ENCODE measurements at regions not wholly inside any gene's neighbourhood (a gene's known extent, or its start where the extent isn't known, plus 50 kb on each side); places are given as distances from the start of the nearest gene placed in this dataset.

DNA sequence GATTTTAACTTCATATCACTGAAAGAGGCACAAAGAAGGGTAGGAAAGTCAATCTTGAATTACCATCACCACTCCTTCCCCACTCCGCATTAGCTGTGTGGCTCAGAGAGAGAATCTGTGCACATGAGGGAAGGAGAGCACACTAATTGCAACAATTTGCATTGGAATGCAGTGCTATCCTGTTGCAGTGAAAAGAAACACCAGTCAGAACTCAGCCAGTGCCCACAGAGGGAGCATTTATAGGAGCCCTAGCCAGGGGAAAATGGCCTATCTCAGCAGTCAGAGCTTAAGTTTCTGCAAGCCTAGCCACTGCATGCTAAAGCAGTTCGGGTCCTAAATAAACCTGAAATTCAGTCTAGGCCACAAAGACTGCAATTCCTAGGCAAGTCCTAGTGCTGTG is 159.4 kb upstream of the AR start:
- Mint-ChIP-seq H3K4me3 (no peak overlapping the region), H3K27me3 (no peaks in the 10 kb centered on the region), H3K36me3 (ENCODE audit: low read depth) (no peaks in the 10 kb centered on the region), H3K27ac (no peak overlapping the region), H3K4me1 (ENCODE audit: low read depth) (no peaks in the 10 kb centered on the region), H3K9me3 (peaks cover 10% of the 10 kb centered on the region)
- H3K9me3 ChIP-seq (ENCODE audit: control insufficient read depth in 1 of 2, insufficient read depth in 1 of 2, low read length in 2 of 2), result peaks cover 0 to 7% of the 10 kb centered on the region in 2 experiments
- H3K4me3 ChIP-seq (ENCODE audit: low read length), result no peak overlapping the region
- no peak for DNase-seq
- no peaks in the 10 kb centered on the region for H3K36me3 ChIP-seq (ENCODE audit: insufficient read depth, low read length)
- ATAC-seq (ENCODE audit: poor library complexity), result no peak
- no peaks in the 10 kb centered on the region for H3K4me1 ChIP-seq (ENCODE audit: insufficient read depth, low read length)
- intact Hi-C loops (cut with DNase I, micrococcal nuclease), result no loop called here
- TF ChIP-seq, protein P1, sequence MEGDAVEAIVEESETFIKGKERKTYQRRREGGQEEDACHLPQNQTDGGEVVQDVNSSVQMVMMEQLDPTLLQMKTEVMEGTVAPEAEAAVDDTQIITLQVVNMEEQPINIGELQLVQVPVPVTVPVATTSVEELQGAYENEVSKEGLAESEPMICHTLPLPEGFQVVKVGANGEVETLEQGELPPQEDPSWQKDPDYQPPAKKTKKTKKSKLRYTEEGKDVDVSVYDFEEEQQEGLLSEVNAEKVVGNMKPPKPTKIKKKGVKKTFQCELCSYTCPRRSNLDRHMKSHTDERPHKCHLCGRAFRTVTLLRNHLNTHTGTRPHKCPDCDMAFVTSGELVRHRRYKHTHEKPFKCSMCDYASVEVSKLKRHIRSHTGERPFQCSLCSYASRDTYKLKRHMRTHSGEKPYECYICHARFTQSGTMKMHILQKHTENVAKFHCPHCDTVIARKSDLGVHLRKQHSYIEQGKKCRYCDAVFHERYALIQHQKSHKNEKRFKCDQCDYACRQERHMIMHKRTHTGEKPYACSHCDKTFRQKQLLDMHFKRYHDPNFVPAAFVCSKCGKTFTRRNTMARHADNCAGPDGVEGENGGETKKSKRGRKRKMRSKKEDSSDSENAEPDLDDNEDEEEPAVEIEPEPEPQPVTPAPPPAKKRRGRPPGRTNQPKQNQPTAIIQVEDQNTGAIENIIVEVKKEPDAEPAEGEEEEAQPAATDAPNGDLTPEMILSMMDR (IDR thresholded peaks at IDR 0.05), result no peak
- ChIA-PET CTCF (no interaction called here), POLR2A (no interaction called here)
- H3K27me3 ChIP-seq (ENCODE audit: control insufficient read depth in 1 of 2, insufficient read depth in 2 of 2, low read length in 2 of 2), result no peaks in the 10 kb centered on the region
- H3K27ac ChIP-seq (ENCODE audit: low read depth in 1 of 2, low read length in 2 of 2), result no peak overlapping the region

DNA sequence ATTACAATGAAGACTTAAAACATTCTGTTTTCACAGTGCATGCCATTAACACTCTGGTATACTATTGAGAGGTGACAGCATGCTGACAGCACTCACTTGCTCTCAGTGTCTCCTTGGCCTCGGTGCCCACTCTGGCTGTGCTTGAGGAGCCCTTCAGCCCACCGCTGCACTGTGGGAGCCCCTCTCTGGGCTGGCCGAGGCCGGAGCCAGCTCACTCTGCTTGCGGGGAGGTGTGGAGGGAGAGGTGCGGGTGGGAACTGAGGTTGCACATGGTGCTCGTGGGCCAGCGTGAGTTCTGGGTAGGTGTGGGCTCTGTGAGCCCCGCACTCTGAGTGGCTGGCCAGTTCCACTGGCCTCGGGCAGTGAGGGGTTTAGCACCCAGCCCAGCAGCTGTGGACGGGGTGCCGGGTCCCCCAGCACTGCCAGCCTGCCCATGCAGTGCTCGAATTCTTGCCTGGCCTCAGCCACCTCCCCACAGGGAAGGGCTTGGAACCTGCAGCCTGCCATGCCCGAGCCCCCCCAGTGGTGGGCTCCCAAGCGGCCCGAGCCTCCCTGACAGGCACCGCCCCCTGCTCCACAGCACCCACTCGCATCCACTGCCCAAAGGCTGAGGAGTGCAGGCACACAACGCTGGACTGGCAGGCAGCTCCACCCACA is 135.3 kb upstream of the AR start:
- H3K9me3 ChIP-seq (ENCODE audit: control insufficient read depth in 1 of 2, insufficient read depth in 1 of 2, low read length in 2 of 2), result peaks cover 0 to 12% of the 10 kb centered on the region in 2 experiments
- no peaks in the 10 kb centered on the region for H3K4me1 Mint-ChIP-seq (ENCODE audit: low read depth)
- no peaks in the 10 kb centered on the region for H3K36me3 Mint-ChIP-seq (ENCODE audit: low read depth)
- no peak overlapping the region for H3K27ac Mint-ChIP-seq
- no peaks in the 10 kb centered on the region for H3K27me3 ChIP-seq (ENCODE audit: control insufficient read depth in 1 of 2, insufficient read depth in 2 of 2, low read length in 2 of 2)
- intact Hi-C loops (cut with DNase I, micrococcal nuclease), result no loop called here
- H3K36me3 ChIP-seq (ENCODE audit: insufficient read depth, low read length), result no peaks in the 10 kb centered on the region
- no peaks in the 10 kb centered on the region for H3K27me3 Mint-ChIP-seq
- no peaks in the 10 kb centered on the region for H3K4me1 ChIP-seq (ENCODE audit: insufficient read depth, low read length)
- DNase-seq, result no peak
- ATAC-seq (ENCODE audit: poor library complexity), result no peak
- ChIA-PET CTCF (interaction anchor here (1.4 kb wide), 1 partner anchor 24 kb away, joined by 3 read pairs; no protein-coding TSS in a partner anchor), POLR2A (no interaction called here)
- TF ChIP-seq, protein P1 (IDR thresholded peaks at IDR 0.05), result no peak
- no peak overlapping the region for H3K4me3 ChIP-seq (ENCODE audit: low read length)
- no peak overlapping the region for H3K4me3 Mint-ChIP-seq
- no peak overlapping the region for H3K27ac ChIP-seq (ENCODE audit: low read depth in 1 of 2, low read length in 2 of 2)
- peaks cover 3% of the 10 kb centered on the region for H3K9me3 Mint-ChIP-seq

DNA sequence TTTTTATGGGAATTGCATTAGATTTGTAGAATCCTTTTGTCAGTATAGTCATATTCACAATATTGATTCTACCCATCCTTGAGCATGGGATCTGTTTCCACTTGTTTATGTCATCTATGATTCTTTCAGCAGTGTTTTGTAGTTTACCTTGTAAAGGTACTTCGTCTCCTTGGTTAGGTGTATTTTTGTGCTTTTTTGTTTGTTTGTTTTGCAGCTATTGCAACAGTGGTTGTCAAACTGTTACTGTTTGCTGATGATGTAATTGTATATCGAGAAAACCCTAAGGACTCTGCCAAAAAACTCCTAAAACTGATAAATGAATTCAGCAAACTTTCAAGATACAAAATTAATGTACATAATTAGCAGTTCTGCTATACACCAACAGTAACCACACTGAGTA is 127.9 kb upstream of the AR start:
- POLR2A ChIA-PET, result no interaction called here

More for the DNA sequence above, 127.9 kb upstream of the AR start:
- Mint-ChIP-seq H3K27ac (no peak overlapping the region), H3K9me3 (peaks cover 3% of the 10 kb centered on the region), H3K36me3 (ENCODE audit: low read depth) (no peaks in the 10 kb centered on the region), H3K4me1 (ENCODE audit: low read depth) (no peaks in the 10 kb centered on the region), H3K4me3 (no peak overlapping the region), H3K27me3 (no peaks in the 10 kb centered on the region)
- intact Hi-C loops (cut with DNase I, micrococcal nuclease), result no loop called here
- Histone ChIP-seq H3K27me3 (ENCODE audit: control insufficient read depth in 1 of 2, insufficient read depth in 2 of 2, low read length in 2 of 2) (no peaks in the 10 kb centered on the region), H3K4me3 (ENCODE audit: low read length) (no peak overlapping the region), H3K27ac (ENCODE audit: low read depth in 1 of 2, low read length in 2 of 2) (no peak overlapping the region), H3K4me1 (ENCODE audit: insufficient read depth, low read length) (no peaks in the 10 kb centered on the region), H3K9me3 (ENCODE audit: control insufficient read depth in 1 of 2, insufficient read depth in 1 of 2, low read length in 2 of 2) (no peaks in the 10 kb centered on the region), H3K36me3 (ENCODE audit: insufficient read depth, low read length) (no peaks in the 10 kb centered on the region)
- TF ChIP-seq, protein P1 (IDR thresholded peaks at IDR 0.05), result no peak
- DNase-seq (no peak), ATAC-seq (ENCODE audit: poor library complexity) (no peak)
- CTCF ChIA-PET, result no interaction called here
